KMS-11 (cell line): ENCODE measurements at regions not wholly inside any gene's neighbourhood (a gene's known extent, or its start where the extent isn't known, plus 50 kb on each side); places are given as distances from the start of the nearest gene placed in this dataset.

Experiments used
- H2AFZ ChIP-seq: fragments of 200-600 bp; sonication (generic); 2 replicates; pipeline ENCODE4 v1.6.1; 2016; ENCODE audit warnings: antibody characterized with exemption, mixed run types, low read depth
- H3K27ac ChIP-seq: fragments of 200-600 bp; sonication (generic); 2 replicates; pipeline ENCODE4 v1.6.1; 2016; ENCODE audit warnings: mild to moderate bottlenecking, mixed run types
- H3K27me3 ChIP-seq: fragments of 200-600 bp; sonication (generic); 2 replicates; pipeline ENCODE4 v1.6.1; 2017; ENCODE audit warnings: mild to moderate bottlenecking, low read depth, mixed run types, moderate library complexity; ENCODE audit not compliant: insufficient read depth
- H3K36me3 ChIP-seq: fragments of 200-600 bp; sonication (generic); 2 replicates; pipeline ENCODE4 v1.6.1; 2017; ENCODE audit warnings: mild to moderate bottlenecking, mixed run types; ENCODE audit not compliant: insufficient read depth
- H3K4me1 ChIP-seq: fragments of 200-600 bp; sonication (generic); 2 replicates; pipeline ENCODE4 v1.6.1; 2016; ENCODE audit warnings: mild to moderate bottlenecking, low read depth, mixed run types; ENCODE audit not compliant: poor library complexity, severe bottlenecking
- H3K4me2 ChIP-seq: fragments of 200-600 bp; sonication (generic); 2 replicates; pipeline ENCODE4 v1.7.0; 2016; ENCODE audit warnings: mild to moderate bottlenecking, mixed run types
- H3K4me3 ChIP-seq: fragments of 200-600 bp; sonication (generic); IDR thresholded peaks from 2 replicates; pipeline ENCODE4 v1.6.1; 2017; ENCODE audit warnings: low read depth, low read length, mixed read lengths; ENCODE audit not compliant: insufficient read depth
- H3K79me2 ChIP-seq: fragments of 200-600 bp; sonication (generic); 2 replicates; pipeline ENCODE4 v1.6.1; 2016; ENCODE audit warnings: low read depth, mixed run types; ENCODE audit not compliant: insufficient read depth
- H3K9ac ChIP-seq: fragments of 200-600 bp; sonication (generic); 2 replicates; pipeline ENCODE4 v1.6.1; 2016; ENCODE audit warnings: mild to moderate bottlenecking, mixed run types
- H4K20me1 ChIP-seq: fragments of 200-600 bp; sonication (generic); 2 replicates; pipeline ENCODE4 v1.6.1; 2016; ENCODE audit warnings: mild to moderate bottlenecking, mixed run types; ENCODE audit not compliant: insufficient read depth
- CTCF ChIP-seq: fragments of 200-600 bp; sonication (generic); conservative IDR thresholded peaks from 2 replicates; pipeline ENCODE4 v1.6.1; 2017; ENCODE audit warnings: low read depth, mild to moderate bottlenecking, antibody characterized with exemption, low read length, moderate library complexity, mixed read lengths

- no peaks in the 10 kb centered on the region for H4K20me1 ChIP-seq
- no peak overlapping the region for H2AFZ ChIP-seq
- H3K27me3 ChIP-seq = no peaks in the 10 kb centered on the region
- H3K27ac ChIP-seq = no peak overlapping the region
- no peak overlapping the region for H3K4me2 ChIP-seq
- H3K36me3 ChIP-seq = no peaks in the 10 kb centered on the region
- peaks cover 12% of the 10 kb centered on the region for H3K4me1 ChIP-seq
- no peak overlapping the region for H3K9ac ChIP-seq
- no peak for TF ChIP-seq CTCF
- no peaks in the 10 kb centered on the region for H3K79me2 ChIP-seq
- H3K4me3 ChIP-seq = no peak overlapping the region
Observed at GRCh38 chr6:129773304-129773703, 63.3 kb upstream of the ARHGAP18 start.

- Histone ChIP-seq H2AFZ (no peak overlapping the region), H3K27me3 (no peaks in the 10 kb centered on the region), H3K27ac (no peak overlapping the region), H3K4me3 (no peak overlapping the region), H3K36me3 (no peaks in the 10 kb centered on the region), H3K4me1 (peaks cover 21% of the 10 kb centered on the region), H3K4me2 (no peak overlapping the region), H4K20me1 (no peaks in the 10 kb centered on the region), H3K9ac (no peak overlapping the region), H3K79me2 (no peaks in the 10 kb centered on the region)
- no peak for TF ChIP-seq CTCF
Observed at GRCh38 chr6:129771678-129772077, 61.7 kb upstream of the ARHGAP18 start.

- Histone ChIP-seq H3K4me3 (peak overlapping the region; percentile 55), H4K20me1 (no peaks in the 10 kb centered on the region)
Observed at GRCh38 chr6:129767776-129768485, 58.0 kb upstream of the ARHGAP18 start.

GRCh38 chr6:129766959-129767728, 57.2 kb upstream of the ARHGAP18 start:
- H3K4me2 ChIP-seq = peak overlapping the region; percentile 83
- no peaks in the 10 kb centered on the region for H4K20me1 ChIP-seq
- peak overlapping the region; percentile 12; the same call in 1 of the 2 replicates for H3K9ac ChIP-seq
- H3K4me3 ChIP-seq = peak overlapping the region; percentile 55
- no peaks in the 10 kb centered on the region for H3K36me3 ChIP-seq
- H3K4me1 ChIP-seq = peaks cover 17% of the 10 kb centered on the region
- H3K27ac ChIP-seq = peak overlapping the region; percentile 29; the same call in 1 of the 2 replicates
- no peaks in the 10 kb centered on the region for H3K79me2 ChIP-seq
- H3K27me3 ChIP-seq = no peaks in the 10 kb centered on the region
- peak overlapping the region; percentile 84 for H2AFZ ChIP-seq
- no peak for TF ChIP-seq CTCF

More at GRCh38 chr6:129767776-129768485, 58.0 kb upstream of the ARHGAP18 start:
- H3K79me2 ChIP-seq = no peaks in the 10 kb centered on the region
- no peak for TF ChIP-seq CTCF
- peak overlapping the region; percentile 84 for H2AFZ ChIP-seq
- H3K9ac ChIP-seq = peak overlapping the region; percentile 12; the same call in 1 of the 2 replicates
- peaks cover 17% of the 10 kb centered on the region for H3K4me1 ChIP-seq
- peak overlapping the region; percentile 83 for H3K4me2 ChIP-seq
- H3K36me3 ChIP-seq = no peaks in the 10 kb centered on the region
- H3K27ac ChIP-seq = peak overlapping the region; percentile 29; the same call in 1 of the 2 replicates
- H3K27me3 ChIP-seq = no peaks in the 10 kb centered on the region
